ENCODE measurements at regions not wholly inside any gene's neighbourhood (a gene's known extent, or its start where the extent isn't known, plus 50 kb on each side); places are given as distances from the start of the nearest gene placed in this dataset.

DNA sequence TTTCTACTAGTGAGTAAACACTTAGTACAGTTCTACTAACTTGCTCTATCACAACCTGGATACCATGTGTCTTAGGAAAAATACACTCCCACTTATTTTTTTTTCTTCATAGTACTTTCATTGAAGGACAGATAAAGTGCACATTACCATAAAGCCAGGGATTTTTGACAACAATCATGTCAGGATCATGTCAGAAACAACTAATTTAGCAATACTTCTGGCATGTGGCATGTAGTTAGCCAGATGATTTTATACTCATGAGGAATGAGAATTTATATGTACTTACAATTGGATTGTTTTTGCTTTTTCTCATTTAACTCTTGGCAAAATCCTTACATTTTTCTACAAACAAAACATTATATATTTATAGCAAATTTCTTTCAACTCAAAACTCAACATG is 630.7 kb upstream of the GRM3 start:
- Histone ChIP-seq H4K20me1 (replicated peaks in 1 of 2; ENCODE audit: control insufficient read depth in 1 of 2, insufficient read depth in 2 of 2, low read length in 2 of 2) (no peaks in the 10 kb centered on the region), H3K36me3 (ENCODE audit: control insufficient read depth in 2 of 4, insufficient read depth in 4 of 4, low read length in 3 of 4) (no peaks in the 10 kb centered on the region)
- POLR2A ChIA-PET (ENCODE audit: partially characterized antibody), result no interaction called here

More for the DNA sequence above, 630.7 kb upstream of the GRM3 start:
- Histone ChIP-seq H3K79me1 (ENCODE audit: low read depth, low read length) (no peaks in the 10 kb centered on the region), H3K9me3 (ENCODE audit: insufficient read depth in 2 of 2, low read depth in 1 of 2, low read length in 1 of 2) (no peaks in the 10 kb centered on the region), H3K18ac (ENCODE audit: extremely low read depth, low read length) (no peak overlapping the region), H3K4me2 (ENCODE audit: insufficient read depth in 1 of 2, low read depth in 2 of 2, low read length in 2 of 2) (no peak overlapping the region), H4K5ac (ENCODE audit: insufficient read length, low read depth, low read length) (no peak overlapping the region), H2AFZ (ENCODE audit: low read length) (no peak overlapping the region), H3K56ac (replicated peaks; ENCODE audit: insufficient read length, low read depth, low read length) (no peak overlapping the region), H3K27ac (ENCODE audit: low read depth, low read length) (no peak overlapping the region), H2BK15ac (ENCODE audit: low read length) (no peak overlapping the region), H2AK5ac (ENCODE audit: low read depth, low read length) (no peak overlapping the region), H4K8ac (ENCODE audit: extremely low read depth, insufficient read depth, low read length) (no peak overlapping the region), H3K4me3 (ENCODE audit: extremely low read depth in 1 of 4, insufficient read depth in 2 of 4, low read depth in 3 of 4, low read length in 4 of 4) (no peak overlapping the region), H3K14ac (ENCODE audit: insufficient read length) (no peak overlapping the region), H3K23ac (ENCODE audit: insufficient read length) (no peak overlapping the region), H3K79me2 (ENCODE audit: control insufficient read depth in 1 of 2, insufficient read depth in 2 of 2, low read length in 2 of 2) (no peaks in the 10 kb centered on the region), H2BK120ac (replicated peaks; ENCODE audit: low read depth, low read length) (no peak overlapping the region), H3K4me1 (replicated peaks in 1 of 4; ENCODE audit: control insufficient read depth in 3 of 4, insufficient read depth in 4 of 4, low read length in 3 of 4) (no peaks in the 10 kb centered on the region), H3K4ac (replicated peaks; ENCODE audit: insufficient read length, low read depth, low read length) (no peak overlapping the region), H2BK20ac (ENCODE audit: low read length) (no peak overlapping the region), H3K23me2 (ENCODE audit: low read depth, low read length) (no peaks in the 10 kb centered on the region), H2BK5ac (ENCODE audit: low read depth, low read length) (no peak overlapping the region), H3K9ac (replicated peaks in 1 of 4; ENCODE audit: extremely low read depth in 1 of 4, low read depth in 3 of 4, low read length in 3 of 4) (no peak overlapping the region), H2BK12ac (ENCODE audit: low read depth, low read length) (no peak overlapping the region), H4K91ac (replicated peaks; ENCODE audit: insufficient read length, low read length) (no peak overlapping the region), H3K27me3 (replicated peaks in 1 of 4; ENCODE audit: control insufficient read depth in 3 of 4, extremely low read depth in 1 of 4, insufficient read depth in 3 of 4, low read length in 3 of 4) (no peaks in the 10 kb centered on the region)
- no peak for DNase-seq (ENCODE audit: low read depth in 1 of 2, low spot score in 2 of 2)
- FAIRE-seq, result no peak
- CTCF ChIA-PET (ENCODE audit: partially characterized antibody), result no interaction called here
- TF ChIP-seq TAF7 (optimal IDR thresholded peaks at IDR 0.05; ENCODE audit: borderline replicate concordance, low read depth, low read length) (no peak), ASH2L (IDR thresholded peaks at IDR 0.05; ENCODE audit: low read length) (no peak), CEBPB (IDR thresholded peaks at IDR 0.05; ENCODE audit: low read depth, low read length) (no peak), SIX5 (IDR thresholded peaks at IDR 0.05; ENCODE audit: low read depth, low read length) (no peak), YY1 (IDR thresholded peaks at IDR 0.05; ENCODE audit: low read depth, low read length) (no peak)

All from H1 (cell line).